ENCODE measurements at regions not wholly inside any gene's neighbourhood (a gene's known extent, or its start where the extent isn't known, plus 50 kb on each side); places are given as distances from the start of the nearest gene placed in this dataset.

DNA sequence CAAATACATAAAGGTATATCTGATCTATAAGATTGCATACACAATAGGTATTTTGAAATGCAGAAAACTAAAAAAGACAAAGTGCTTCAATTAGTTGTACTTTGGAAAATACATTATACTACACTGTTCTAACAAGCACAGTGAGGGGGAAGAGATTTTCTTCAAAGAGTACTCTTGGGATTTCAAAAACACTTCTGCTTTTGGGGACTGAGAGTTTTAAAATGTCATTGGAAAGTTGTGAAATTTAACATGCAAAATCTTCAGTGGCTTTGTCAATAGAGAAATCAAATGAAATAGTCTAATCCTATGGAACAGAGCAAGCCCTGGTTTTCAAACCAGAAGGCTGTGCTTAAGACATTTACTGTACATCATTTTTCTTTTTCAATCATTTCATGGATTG is 322.2 kb upstream of the SEMA6D start:
- no peak for DNase-seq

DNA sequence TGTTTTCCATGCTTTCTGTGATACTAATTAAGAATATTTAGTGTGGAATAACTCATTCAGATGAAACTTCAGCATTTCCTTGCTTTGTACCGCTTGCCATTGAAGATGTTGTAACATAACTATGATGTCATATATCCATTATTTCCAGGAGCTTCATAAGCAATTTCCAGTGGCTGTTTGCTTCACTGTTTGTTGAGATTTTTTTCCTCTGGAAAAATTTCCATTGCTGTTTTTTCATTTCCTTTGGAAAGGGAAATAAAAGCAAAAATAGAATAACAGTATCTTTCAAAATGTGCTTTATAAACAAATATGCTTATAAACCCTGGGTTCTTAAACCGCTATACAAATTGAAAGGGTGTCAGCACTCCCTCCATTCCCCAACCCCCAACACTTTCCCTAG is 319.6 kb upstream of the SEMA6D start:
- DNase-seq: no peak

- no peak for DNase-seq
These were observed 319.2 kb upstream of the SEMA6D start for GRCh38 chr15:47398132-47398531.

DNA sequence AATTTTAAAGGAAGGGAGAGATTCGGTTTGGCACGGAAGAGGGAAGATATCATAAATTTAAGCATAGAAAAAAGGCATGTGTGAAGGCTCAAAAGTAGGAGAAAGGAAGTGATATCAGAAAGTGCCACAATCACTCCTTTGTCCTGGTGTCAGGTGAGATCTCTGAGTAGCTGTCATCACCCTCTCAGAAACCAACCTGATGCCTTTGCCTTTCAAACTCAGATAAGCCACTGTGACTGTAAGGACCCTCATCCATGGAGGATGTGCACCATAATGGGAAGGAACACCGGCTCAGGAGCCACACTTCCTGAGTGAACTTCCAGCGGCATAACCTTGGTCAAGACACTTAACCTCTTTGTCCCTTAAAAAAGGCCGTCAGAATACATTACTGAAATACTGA is 318.7 kb upstream of the SEMA6D start:
- no peak for DNase-seq

GRCh38 chr15:47399100-47399499 is 318.2 kb upstream of the SEMA6D start:
- DNase-seq: no peak

DNA sequence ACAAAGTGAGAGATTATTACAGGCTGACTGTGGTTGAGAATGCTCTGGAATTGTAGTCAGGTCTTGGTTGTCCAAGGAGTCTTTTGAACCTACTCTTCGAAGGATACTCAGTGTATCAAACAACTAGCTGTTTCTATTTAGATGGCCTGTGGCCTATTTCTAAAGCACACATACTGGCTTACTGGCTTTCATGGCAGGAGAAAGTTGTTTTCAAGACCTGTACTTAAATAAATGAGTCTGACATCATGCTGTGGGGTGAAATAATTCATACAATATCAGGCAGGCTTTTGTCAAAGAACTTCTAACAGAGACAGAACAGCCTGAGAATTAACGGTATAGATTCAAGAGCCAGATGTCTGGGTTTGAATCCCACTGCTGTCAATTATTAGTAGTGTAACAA is 316.7 kb upstream of the SEMA6D start:
- DNase-seq: no peak

- DNase-seq: no peak
These were observed 315.9 kb upstream of the SEMA6D start for GRCh38 chr15:47401427-47401826.

- DNase-seq: no peak
These were observed 314.5 kb upstream of the SEMA6D start for GRCh38 chr15:47402829-47403228.

- peak; percentile 56 for DNase-seq
These were observed 312.4 kb upstream of the SEMA6D start for GRCh38 chr15:47404877-47405276.

DNA sequence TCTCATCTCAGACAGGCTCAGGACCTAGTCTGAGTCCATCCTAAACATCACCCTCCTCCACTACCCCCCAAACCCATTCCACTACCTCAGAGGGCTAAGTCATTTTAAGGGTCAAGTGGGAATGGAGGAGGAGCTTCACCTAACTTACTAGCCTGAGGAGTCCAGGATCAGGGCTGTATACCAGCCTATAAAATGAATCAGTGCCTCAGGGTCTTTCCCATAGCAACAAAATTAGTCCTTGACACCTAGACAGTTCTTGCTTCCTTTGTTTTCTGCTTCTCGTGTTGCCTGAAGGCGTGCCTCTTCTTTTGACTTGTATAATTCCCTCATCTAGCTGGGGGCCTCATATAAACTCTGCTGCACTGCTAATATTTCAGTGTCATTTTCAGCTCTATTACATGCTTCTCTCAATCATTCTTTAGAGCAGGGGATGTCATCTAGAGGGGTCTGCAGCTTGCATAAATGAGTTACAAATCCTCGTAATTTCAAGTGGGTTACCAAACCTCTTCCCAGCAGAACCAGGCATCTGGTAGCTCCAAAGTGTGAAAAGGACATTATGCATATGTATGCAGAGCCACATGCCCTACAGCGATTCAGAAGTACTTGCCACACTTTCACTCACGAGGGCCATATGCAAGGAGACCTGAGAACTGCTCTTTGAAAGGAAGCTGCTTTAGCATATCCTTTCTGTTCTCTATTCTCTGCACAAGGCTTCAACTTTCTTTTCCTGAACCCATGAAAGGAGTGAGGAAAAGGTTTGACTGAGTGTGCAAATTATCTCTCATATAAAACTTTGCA is 311.7 kb upstream of the SEMA6D start:
- no peak for DNase-seq

DNA sequence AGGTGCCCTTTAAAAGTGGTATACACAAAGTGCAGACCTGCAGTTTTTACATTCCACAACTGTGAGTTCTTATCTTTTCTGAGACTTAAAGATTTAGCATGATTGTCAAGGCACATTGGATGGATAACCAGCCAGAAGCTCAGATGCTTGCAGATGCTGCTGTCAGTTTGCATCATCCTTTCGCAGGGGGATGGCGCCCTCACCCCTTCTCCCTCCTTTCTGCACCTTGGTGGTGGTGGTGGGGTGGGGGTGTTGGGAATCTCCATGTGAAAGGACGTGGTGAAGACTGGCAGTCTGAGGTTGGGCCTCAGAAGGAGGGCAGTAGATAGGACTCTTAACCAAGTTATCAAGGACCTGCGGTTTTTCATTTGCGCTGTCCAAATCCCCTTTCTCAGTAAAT is 309.6 kb upstream of the SEMA6D start:
- no peak for DNase-seq

- DNase-seq: peak; percentile 76
These were observed 308.3 kb upstream of the SEMA6D start for GRCh38 chr15:47409038-47409437.

DNA sequence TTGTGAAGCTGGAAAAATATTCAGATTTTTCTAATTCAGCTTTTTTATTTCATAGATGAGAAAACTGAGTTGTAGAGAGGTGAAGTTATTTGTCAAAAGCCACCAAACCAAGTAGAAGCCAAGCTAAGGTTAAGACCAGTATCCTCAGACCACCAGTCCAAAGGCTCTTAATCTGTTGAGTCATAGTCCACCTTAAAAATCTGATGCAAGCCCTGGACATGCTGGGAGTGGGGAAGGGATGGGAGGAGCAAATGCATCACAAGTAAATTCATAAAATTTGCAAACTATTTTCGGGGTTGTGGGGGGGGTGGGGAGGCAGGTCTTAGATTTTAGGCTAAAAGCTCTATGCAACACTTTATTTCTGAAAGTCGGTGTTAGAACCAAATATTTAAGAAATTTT is 307.7 kb upstream of the SEMA6D start:
- no peak for DNase-seq

DNA sequence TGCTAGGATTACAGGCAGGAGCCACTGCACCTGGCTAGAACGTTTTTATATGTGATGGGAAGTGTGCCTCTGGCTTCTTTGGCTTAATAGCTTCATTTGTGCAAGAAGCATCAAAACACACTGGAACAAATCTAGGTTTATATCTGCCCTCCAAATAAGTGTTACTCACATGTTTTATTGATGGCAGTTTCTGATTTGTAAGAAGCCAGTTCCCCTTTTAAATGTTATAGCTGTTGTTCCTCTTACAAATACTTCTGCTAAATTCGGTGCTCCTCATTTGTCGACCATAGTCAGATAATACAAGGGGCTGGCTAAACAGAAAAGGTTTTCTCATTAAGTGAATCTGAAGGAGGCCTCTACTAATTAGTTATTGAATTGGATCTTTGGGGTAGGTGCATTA is 307.1 kb upstream of the SEMA6D start:
- DNase-seq: no peak

GRCh38 chr15:47411733-47412132 is 305.6 kb upstream of the SEMA6D start:
- no peak for DNase-seq

- DNase-seq: peak; percentile 51
These were observed 305.2 kb upstream of the SEMA6D start for GRCh38 chr15:47412136-47412535.

DNA sequence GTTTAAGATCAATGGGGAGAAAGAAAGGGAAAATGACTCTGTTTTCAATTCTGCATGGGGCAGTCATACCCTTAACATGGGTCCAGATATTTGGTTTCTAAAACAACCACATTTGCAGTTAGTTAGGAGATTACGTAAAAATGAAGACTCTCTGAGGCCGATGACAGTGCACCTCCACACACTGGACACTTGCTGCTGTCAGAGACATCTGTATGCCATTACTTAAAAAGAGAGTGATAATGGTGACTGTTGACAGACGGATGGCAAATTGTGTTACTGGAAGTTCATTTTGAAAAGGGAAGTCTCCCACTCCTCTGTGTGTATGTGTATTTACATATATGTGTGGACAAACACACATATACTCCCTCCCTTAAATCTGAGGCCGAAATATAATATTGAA is 304.5 kb upstream of the SEMA6D start:
- no peak for DNase-seq

DNA sequence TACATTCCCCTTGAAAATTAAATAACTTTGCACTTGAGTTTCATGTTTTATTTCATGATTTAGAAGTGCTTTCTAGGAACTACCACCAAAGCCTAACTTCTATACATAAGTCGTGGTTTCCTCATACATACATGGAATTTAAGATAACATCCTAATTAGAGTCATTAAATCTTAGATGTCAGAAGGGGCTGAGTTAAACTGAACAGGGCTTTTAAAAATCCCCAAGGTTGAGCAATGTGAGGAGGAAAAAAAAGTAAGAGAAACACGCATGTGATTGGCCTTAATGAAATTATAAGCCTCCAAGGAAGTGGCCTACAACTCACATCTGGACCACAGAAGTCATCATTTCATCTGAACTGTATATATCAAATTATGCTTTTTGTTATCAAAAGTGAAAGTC is 303.1 kb upstream of the SEMA6D start:
- no peak for DNase-seq

GRCh38 chr15:47415539-47415971 is 301.8 kb upstream of the SEMA6D start:
- DNase-seq: no peak

DNA sequence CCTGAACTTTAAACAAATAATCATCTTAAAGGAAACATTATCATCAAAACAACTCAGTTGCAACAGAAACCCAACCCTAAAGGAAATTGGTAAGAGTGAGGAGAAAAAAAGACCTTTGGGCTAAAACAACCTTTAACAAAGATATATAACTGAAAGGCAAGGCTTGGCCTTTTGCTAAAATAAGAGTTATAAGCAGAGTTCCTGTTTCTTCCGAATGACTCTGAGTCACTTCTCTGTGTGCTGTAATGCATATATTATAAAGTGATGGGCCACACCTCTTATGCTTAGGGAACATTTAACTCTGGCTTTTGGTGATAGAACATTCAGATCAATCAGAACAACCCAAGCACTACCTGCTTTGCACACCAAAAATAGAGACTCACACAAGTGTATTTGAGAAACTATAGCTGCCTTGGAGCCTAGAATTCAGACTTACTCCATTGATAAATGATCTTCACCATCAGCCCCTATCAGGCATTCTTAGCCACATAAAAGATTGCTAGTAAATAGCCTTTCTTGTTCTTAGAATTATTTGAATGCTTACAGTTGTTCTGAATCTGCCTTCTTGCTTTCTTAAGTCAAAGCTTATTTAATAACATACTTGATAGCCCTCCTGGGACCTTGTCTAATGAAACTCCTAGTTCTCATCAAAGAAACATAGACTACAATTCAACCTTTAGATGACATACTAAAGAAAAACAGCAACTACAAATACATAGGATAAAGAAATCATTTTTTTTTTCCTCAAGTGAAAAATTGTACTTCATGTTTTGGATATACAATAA is 294.2 kb upstream of the SEMA6D start:
- peak; percentile 17 for DNase-seq

DNA sequence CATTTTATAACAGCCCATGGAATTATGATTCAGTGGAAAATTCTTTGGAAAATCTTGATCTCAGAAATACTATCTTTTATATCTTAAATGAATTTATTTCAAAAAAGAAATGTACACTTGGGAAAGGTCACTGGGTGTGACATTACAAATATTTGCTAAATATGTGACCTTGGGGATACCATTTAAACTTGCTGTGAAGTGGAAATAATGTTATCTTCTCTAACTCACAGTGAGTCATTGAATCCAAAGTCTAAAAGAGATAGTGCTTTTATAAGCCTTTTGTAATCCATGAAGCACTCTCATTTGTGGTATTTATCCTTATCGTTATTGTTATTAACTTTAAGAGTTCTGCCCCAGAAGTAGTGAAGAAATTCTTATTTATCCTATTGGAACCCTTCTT is 289.8 kb upstream of the SEMA6D start:
- no peak for DNase-seq

- no peak for DNase-seq
These were observed 287.9 kb upstream of the SEMA6D start for GRCh38 chr15:47429376-47429775.

- DNase-seq: no peak
These were observed 285.8 kb upstream of the SEMA6D start for GRCh38 chr15:47431501-47431900.

DNA sequence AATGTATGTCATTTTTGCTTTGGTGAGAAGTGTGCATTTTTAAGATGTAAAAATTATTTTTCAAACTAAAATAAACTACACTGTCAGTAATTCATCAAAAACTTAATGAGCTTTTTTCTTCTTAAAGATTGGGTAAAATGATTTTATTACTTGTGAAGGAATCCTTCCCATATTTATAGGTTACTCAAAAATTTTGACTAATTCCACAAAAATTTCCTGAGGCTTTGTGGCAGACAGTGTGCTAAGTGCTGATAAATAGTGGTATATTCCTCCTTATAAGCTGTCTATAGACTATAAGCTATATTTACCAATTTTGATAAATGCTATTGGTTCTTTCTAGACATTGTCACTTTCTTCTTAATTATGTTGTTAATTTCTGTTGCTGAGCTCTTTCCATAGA is 284.5 kb upstream of the SEMA6D start:
- DNase-seq: no peak

DNA sequence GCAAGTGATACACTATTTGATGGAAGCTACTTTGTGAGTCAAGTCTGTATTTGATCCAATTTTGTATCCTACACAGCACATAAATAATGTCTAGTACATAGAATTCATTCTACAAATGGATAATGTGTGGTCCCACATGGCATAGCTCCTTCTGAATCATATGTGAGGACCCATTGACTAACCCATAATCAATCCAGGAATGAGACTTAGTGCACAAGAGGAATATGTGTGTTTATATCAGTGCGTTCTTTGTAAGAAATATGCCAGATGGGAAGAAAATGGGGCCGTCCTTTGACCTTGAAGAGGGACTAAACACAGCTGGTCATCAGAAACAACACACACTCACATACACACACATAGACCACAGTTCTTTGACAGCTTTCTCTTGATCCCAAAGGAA is 282.7 kb upstream of the SEMA6D start:
- no peak for DNase-seq
